ENCODE measurements at regions not wholly inside any gene's neighbourhood (a gene's known extent, or its start where the extent isn't known, plus 50 kb on each side); places are given as distances from the start of the nearest gene placed in this dataset.
A peak's percentile ranks its signal among the peaks of the same experiment; 100 is the strongest.
"Not testable (repeated sequence)": the region's sequence is repeated elsewhere in the genome, so short reads cannot be mapped to it uniquely, and the experiment has no call there.

- H3K27ac ChIP-seq; intact Hi-C loops (cut with DNase I); H3K27me3 ChIP-seq; H3K9me3 ChIP-seq; H3K4me1 ChIP-seq; H3K4me3 ChIP-seq; DNase-seq: not testable (repeated sequence)
- H3K36me3 ChIP-seq, result peaks cover 0 to 11% (median 4%) of the 10 kb centered on the region in 4 donors
- 95 to 99% methylated on average over 6 of the region's 6 CpGs for WGBS, 2 donors
These were observed 1364.3 kb downstream of the CDH12 start for GRCh38 chr5:21488828-21489227.

- H3K4me1 ChIP-seq; H3K27ac ChIP-seq; H3K4me3 ChIP-seq; H3K27me3 ChIP-seq; H3K9me3 ChIP-seq; intact Hi-C loops (cut with DNase I): not testable (repeated sequence)
- H3K36me3 ChIP-seq, result peaks cover 0 to 17% (median 7%) of the 10 kb centered on the region in 4 donors
- TF ChIP-seq CTCF (IDR thresholded peaks at IDR 0.05), result peak in 1 of 4 experiments; percentile 21
- peak; percentile 65 for DNase-seq
- 96 to 97% methylated on average over 7 of the region's 7 CpGs for WGBS, 2 donors
These were observed 1367.6 kb downstream of the CDH12 start for GRCh38 chr5:21485458-21486000.

- H3K27me3 ChIP-seq; H3K4me3 ChIP-seq; intact Hi-C loops (cut with DNase I); H3K27ac ChIP-seq; DNase-seq; H3K4me1 ChIP-seq; H3K9me3 ChIP-seq: not testable (repeated sequence)
- peaks cover 0 to 13% (median 7%) of the 10 kb centered on the region in 4 donors for H3K36me3 ChIP-seq
- 96 to 98% methylated on average over 15 of the region's 19 CpGs for WGBS, 2 donors
These were observed 1368.7 kb downstream of the CDH12 start for GRCh38 chr5:21484498-21484889.

- H3K4me3 ChIP-seq; DNase-seq; H3K4me1 ChIP-seq; H3K27ac ChIP-seq; intact Hi-C loops (cut with DNase I); H3K27me3 ChIP-seq; H3K9me3 ChIP-seq: not testable (repeated sequence)
- H3K36me3 ChIP-seq, result peaks cover 0 to 13% (median 7%) of the 10 kb centered on the region in 4 donors
- WGBS, 2 donors, result 97 to 98% methylated on average over 19 of the region's 19 CpGs
These were observed 1369.2 kb downstream of the CDH12 start for GRCh38 chr5:21483790-21484497.

- 95 to 97% methylated on average over 19 of the region's 22 CpGs for WGBS, 2 donors
- H3K9me3 ChIP-seq; H3K4me3 ChIP-seq; H3K27ac ChIP-seq; intact Hi-C loops (cut with DNase I); H3K4me1 ChIP-seq; H3K27me3 ChIP-seq: not testable (repeated sequence)
- DNase-seq, result peak; percentile 68
- H3K36me3 ChIP-seq, result peaks cover 0 to 13% (median 7%) of the 10 kb centered on the region in 4 donors
These were observed 1370.0 kb downstream of the CDH12 start for GRCh38 chr5:21482983-21483650.

GRCh38 chr5:21482522-21482921 is 1370.6 kb downstream of the CDH12 start:
- peaks cover 0 to 13% (median 7%) of the 10 kb centered on the region in 4 donors for H3K36me3 ChIP-seq
- peak; percentile 69 for DNase-seq
- H3K27ac ChIP-seq; intact Hi-C loops (cut with DNase I); H3K4me1 ChIP-seq; H3K27me3 ChIP-seq; H3K4me3 ChIP-seq; H3K9me3 ChIP-seq: not testable (repeated sequence)
- WGBS, 2 donors, result 89 to 96% methylated on average over 13 of the region's 13 CpGs

- H3K4me1 ChIP-seq; H3K27me3 ChIP-seq; intact Hi-C loops (cut with DNase I); H3K9me3 ChIP-seq; H3K27ac ChIP-seq; H3K4me3 ChIP-seq: not testable (repeated sequence)
- 93 to 95% methylated on average over 24 of the region's 24 CpGs for WGBS, 2 donors
- H3K36me3 ChIP-seq, result peaks cover 0 to 13% (median 7%) of the 10 kb centered on the region in 4 donors
- peak; percentile 70 for DNase-seq
These were observed 1371.5 kb downstream of the CDH12 start for GRCh38 chr5:21481320-21482270.

GRCh38 chr5:21480054-21480453 is 1373.1 kb downstream of the CDH12 start:
- intact Hi-C loops (cut with DNase I), result not testable (repeated sequence)

GRCh38 chr5:21473981-21474380 is 1379.2 kb downstream of the CDH12 start:
- DNase-seq; H3K27me3 ChIP-seq; H3K9me3 ChIP-seq; H3K4me3 ChIP-seq; H3K4me1 ChIP-seq; H3K27ac ChIP-seq; intact Hi-C loops (cut with DNase I): not testable (repeated sequence)
- 95 to 96% methylated on average over 5 to 6 of the region's 6 CpGs for WGBS, 2 donors
- H3K36me3 ChIP-seq, result peaks cover 0 to 24% (median 0%) of the 10 kb centered on the region in 4 donors

More at GRCh38 chr5:21480054-21480453, 1373.1 kb downstream of the CDH12 start:
- H3K4me3 ChIP-seq, H3K4me1 ChIP-seq, H3K27me3 ChIP-seq, DNase-seq, H3K9me3 ChIP-seq, H3K27ac ChIP-seq: not testable (repeated sequence)
- WGBS, 2 donors, result 92 to 93% methylated on average over 3 of the region's 4 CpGs
- H3K36me3 ChIP-seq, result peaks cover 0 to 13% (median 7%) of the 10 kb centered on the region in 4 donors

GRCh38 chr5:21473436-21473835 is 1379.7 kb downstream of the CDH12 start:
- intact Hi-C loops (cut with DNase I); H3K4me1 ChIP-seq; H3K4me3 ChIP-seq; H3K27me3 ChIP-seq; DNase-seq; H3K27ac ChIP-seq; H3K9me3 ChIP-seq: not testable (repeated sequence)
- H3K36me3 ChIP-seq, result peaks cover 0 to 24% (median 0%) of the 10 kb centered on the region in 4 donors
- 96 to 98% methylated on average over 13 of the region's 13 CpGs for WGBS, 2 donors

GRCh38 chr5:21471691-21472090 is 1381.5 kb downstream of the CDH12 start:
- H3K27ac ChIP-seq; intact Hi-C loops (cut with DNase I); DNase-seq; H3K4me3 ChIP-seq; H3K9me3 ChIP-seq; H3K4me1 ChIP-seq; H3K27me3 ChIP-seq: not testable (repeated sequence)
- WGBS, 2 donors, result 89 to 97% methylated on average over 3 of the region's 3 CpGs
- peaks cover 0 to 24% (median 0%) of the 10 kb centered on the region in 4 donors for H3K36me3 ChIP-seq
